GM18508 (cell line): ENCODE measurements at regions not wholly inside any gene's neighbourhood (a gene's known extent, or its start where the extent isn't known, plus 50 kb on each side); places are given as distances from the start of the nearest gene placed in this dataset.

Experiments
- ATAC-seq: cut with Tn5 transposase; IDR thresholded peaks from one replicate; pipeline ENCODE4 v1.9.1; 2021; ENCODE audit warnings: moderate number of reproducible peaks; ENCODE audit not compliant: insufficient read depth, unreplicated experiment

GRCh38 chr2:145302451-145302850 is 782.5 kb upstream of the ZEB2 start:
- ATAC-seq: no peak

GRCh38 chr2:145299368-145299767 is 779.4 kb upstream of the ZEB2 start:
- no peak for ATAC-seq

- no peak for ATAC-seq
These were observed 772.2 kb upstream of the ZEB2 start for GRCh38 chr2:145292166-145292565.

- ATAC-seq: no peak
These were observed 771.1 kb upstream of the ZEB2 start for GRCh38 chr2:145290986-145291385.

- ATAC-seq: no peak
These were observed 770.0 kb upstream of the ZEB2 start for GRCh38 chr2:145289946-145290345.

GRCh38 chr2:145288650-145289496 is 769.0 kb upstream of the ZEB2 start:
- no peak for ATAC-seq

GRCh38 chr2:145287736-145288135 is 767.8 kb upstream of the ZEB2 start:
- ATAC-seq: no peak

GRCh38 chr2:145286716-145287275 is 766.9 kb upstream of the ZEB2 start:
- no peak for ATAC-seq

GRCh38 chr2:145284551-145284950 is 764.6 kb upstream of the ZEB2 start:
- no peak for ATAC-seq

GRCh38 chr2:145283131-145283530 is 763.2 kb upstream of the ZEB2 start:
- no peak for ATAC-seq

- no peak for ATAC-seq
These were observed 758.0 kb upstream of the ZEB2 start for GRCh38 chr2:145277922-145278321.

GRCh38 chr2:145273840-145274239 is 753.9 kb upstream of the ZEB2 start:
- no peak for ATAC-seq

- no peak for ATAC-seq
These were observed 749.0 kb upstream of the ZEB2 start for GRCh38 chr2:145268931-145269330.

GRCh38 chr2:145267451-145267850 is 747.5 kb upstream of the ZEB2 start:
- ATAC-seq: no peak

- no peak for ATAC-seq
These were observed 745.3 kb upstream of the ZEB2 start for GRCh38 chr2:145265244-145265643.

GRCh38 chr2:145260674-145261073 is 740.8 kb upstream of the ZEB2 start:
- no peak for ATAC-seq

GRCh38 chr2:145260081-145260480 is 740.2 kb upstream of the ZEB2 start:
- ATAC-seq: no peak

GRCh38 chr2:145258903-145259579 is 739.1 kb upstream of the ZEB2 start:
- ATAC-seq: no peak

- no peak for ATAC-seq
These were observed 738.0 kb upstream of the ZEB2 start for GRCh38 chr2:145257931-145258330.

- no peak for ATAC-seq
These were observed 736.6 kb upstream of the ZEB2 start for GRCh38 chr2:145256551-145256950.

- no peak for ATAC-seq
These were observed 734.4 kb upstream of the ZEB2 start for GRCh38 chr2:145254291-145254690.
